Muscle of leg (tissue), 3 donors: ENCODE measurements at regions not wholly inside any gene's neighbourhood (a gene's known extent, or its start where the extent isn't known, plus 50 kb on each side); places are given as distances from the start of the nearest gene placed in this dataset.

Experiments used
- DNase-seq: peaks from one replicate; pipeline ENCODE4 v3.0.0; 2013
- H3K27ac ChIP-seq: one replicate; pipeline ENCODE4 v1.5.1; 2013; ENCODE audit warnings: mild to moderate bottlenecking, low read length, control low read depth
- H3K27me3 ChIP-seq: one replicate; pipeline ENCODE4 v1.6.1; 2013; ENCODE audit warnings: low read length; ENCODE audit not compliant: control insufficient read depth, insufficient read depth
- H3K36me3 ChIP-seq: one replicate; pipeline ENCODE4 v1.6.1; 2013; ENCODE audit warnings: low read length; ENCODE audit not compliant: control insufficient read depth, insufficient read depth
- H3K4me1 ChIP-seq: one replicate; pipeline ENCODE4 v1.6.1; 2013; ENCODE audit warnings: low read length; ENCODE audit not compliant: control insufficient read depth, insufficient read depth
- H3K4me3 ChIP-seq: one replicate; pipeline ENCODE4 v1.5.1; 2013; ENCODE audit warnings: low read length, control low read depth
- H3K9me3 ChIP-seq: replicated peaks from 2 replicates; pipeline ENCODE4 v1.6.1; 2013; ENCODE audit warnings: low read depth, low read length; ENCODE audit not compliant: control insufficient read depth
- WGBS: methylation state at CpG from one replicate; pipeline ENCODE4 v1.1.5; 2013; ENCODE audit warnings: missing lambda C conversion rate; ENCODE audit not compliant: insufficient coverage; 5-methylcytosine and 5-hydroxymethylcytosine counted together

DNA sequence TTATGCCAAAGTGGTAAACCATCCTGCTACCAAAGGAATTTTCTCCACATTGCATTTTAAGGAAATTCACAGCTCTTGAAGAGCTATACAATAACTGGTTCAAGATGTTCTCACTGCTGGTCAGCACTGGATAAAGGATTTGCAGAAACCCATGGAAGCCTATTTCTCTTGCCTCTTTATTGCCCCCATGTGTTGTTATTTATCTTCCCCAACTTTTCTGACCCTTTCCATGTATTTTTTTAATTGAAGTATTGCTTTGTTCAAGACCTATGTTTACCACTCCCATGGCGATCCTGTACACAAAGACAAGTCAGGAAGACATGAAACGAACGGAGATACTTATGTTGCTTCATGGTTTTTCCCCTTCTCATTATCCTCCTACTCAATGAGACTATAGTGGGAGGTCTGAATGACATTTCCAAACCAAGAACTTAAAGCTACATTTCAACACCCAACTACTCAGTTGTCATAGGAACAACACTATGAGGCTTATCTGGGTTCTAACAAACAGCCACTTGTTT lies 566.4 kb upstream of the DIPK2B start:
- Histone ChIP-seq H3K36me3 (no peaks in the 10 kb centered on the region), H3K27me3 (peaks cover 8% of the 10 kb centered on the region), H3K4me3 (no peak overlapping the region), H3K4me1 (peaks cover 3% of the 10 kb centered on the region), H3K9me3 (no peaks in the 10 kb centered on the region), H3K27ac (no peak overlapping the region)
- peak; percentile 32 for DNase-seq
- no CpG with 5 or more reads among the region's 3 CpGs for WGBS

DNA sequence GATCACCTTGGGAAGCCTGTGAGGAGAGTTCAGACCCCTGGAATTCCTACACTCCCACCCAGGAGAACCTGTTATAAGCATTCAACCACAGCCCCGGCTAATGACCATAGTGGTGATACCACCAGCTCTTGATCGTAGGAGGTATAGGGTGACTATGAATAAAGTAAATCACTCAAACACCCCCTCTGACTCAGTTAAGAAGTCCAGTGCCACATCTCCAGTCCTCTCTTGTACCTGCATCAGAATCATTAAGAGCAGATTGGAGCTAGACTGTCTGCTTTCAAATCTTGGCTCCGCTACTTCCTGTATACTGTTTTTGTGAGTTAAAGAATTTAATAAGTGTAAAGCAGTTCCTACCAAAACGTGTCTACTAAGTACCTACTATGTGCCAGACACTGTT lies 565.1 kb upstream of the DIPK2B start:
- Histone ChIP-seq H3K4me1 (no peaks in the 10 kb centered on the region), H3K4me3 (no peak overlapping the region), H3K36me3 (no peaks in the 10 kb centered on the region), H3K9me3 (no peaks in the 10 kb centered on the region), H3K27ac (no peak overlapping the region), H3K27me3 (peaks cover 6% of the 10 kb centered on the region)
- WGBS, result no CpG with 5 or more reads among the region's 4 CpGs
- DNase-seq, result no peak

DNA sequence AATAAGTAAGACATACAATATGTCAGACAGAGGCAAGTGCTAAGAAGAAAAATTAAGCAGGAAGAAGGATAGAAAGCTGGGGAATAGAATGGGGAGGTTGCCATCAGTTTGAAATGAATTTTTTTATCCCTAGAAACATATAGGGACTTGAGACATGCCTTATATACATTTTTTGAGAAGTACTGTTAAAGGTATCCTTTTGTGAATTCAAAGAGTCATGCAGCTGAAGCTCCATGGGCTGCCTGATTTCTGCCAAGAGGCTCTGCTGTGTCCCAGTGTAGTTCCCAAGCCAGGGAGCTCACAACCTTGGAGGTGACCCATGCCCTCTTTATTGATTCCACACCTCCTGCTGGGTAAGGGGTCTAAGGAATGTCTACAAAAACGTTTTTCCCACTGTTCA lies 564.6 kb upstream of the DIPK2B start:
- Histone ChIP-seq H3K9me3 (no peaks in the 10 kb centered on the region), H3K4me3 (no peak overlapping the region), H3K27me3 (peaks cover 8% of the 10 kb centered on the region), H3K4me1 (no peaks in the 10 kb centered on the region), H3K36me3 (no peaks in the 10 kb centered on the region), H3K27ac (no peak overlapping the region)
- WGBS, result no CpG with 5 or more reads among the region's 1 CpG
- no peak for DNase-seq

DNA sequence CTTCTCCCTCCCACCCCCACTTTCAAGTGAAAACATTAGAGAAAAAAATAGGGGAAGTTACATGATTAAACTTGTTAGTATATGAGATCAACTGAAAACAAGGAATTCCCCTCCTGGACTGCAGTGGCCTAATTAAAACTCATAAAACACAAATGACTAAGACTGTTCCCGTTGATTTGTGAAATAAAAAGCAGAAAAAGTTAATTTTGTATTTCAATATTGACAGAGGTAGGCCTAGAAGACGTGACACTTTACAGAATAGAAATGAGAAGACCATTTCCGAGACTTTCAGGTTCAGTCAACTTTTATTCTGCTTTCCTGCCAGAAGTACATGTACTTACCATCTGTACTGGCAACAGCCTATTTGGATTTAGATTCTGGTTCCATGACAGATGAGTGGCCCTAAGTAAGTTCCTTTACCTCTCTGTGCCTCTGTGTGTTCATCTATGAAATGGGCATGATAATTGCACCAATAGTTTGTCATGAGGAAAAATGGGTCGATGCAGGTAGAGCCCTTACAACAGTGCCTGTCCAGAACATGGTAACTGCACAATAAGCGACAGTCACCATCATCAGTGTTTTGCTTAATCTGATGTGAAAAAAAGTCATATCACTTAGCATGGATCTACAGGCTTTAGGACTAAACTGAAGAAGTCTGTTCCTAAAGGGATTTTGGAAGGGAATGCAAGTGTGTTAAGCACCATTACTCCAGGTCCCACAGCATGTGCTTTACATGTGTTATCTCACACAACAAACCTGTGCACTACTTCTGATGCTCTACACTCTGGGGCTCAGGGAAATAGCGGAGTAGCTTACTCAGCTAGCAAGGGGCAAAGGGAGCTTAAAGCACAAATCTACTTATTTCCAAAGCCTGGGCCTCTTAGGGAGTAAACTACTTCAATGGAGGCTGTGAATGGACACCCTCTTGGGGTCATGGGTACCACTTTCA lies 562.3 kb upstream of the DIPK2B start:
- DNase-seq, result no peak
- peaks cover 10% of the 10 kb centered on the region for H3K27me3 ChIP-seq
- H3K4me3 ChIP-seq, result no peak overlapping the region
- H3K36me3 ChIP-seq, result no peaks in the 10 kb centered on the region
- no peak overlapping the region for H3K27ac ChIP-seq
- WGBS, result 80% methylated on average over 2 of the region's 6 CpGs
- H3K4me1 ChIP-seq, result no peaks in the 10 kb centered on the region
- no peaks in the 10 kb centered on the region for H3K9me3 ChIP-seq

DNA sequence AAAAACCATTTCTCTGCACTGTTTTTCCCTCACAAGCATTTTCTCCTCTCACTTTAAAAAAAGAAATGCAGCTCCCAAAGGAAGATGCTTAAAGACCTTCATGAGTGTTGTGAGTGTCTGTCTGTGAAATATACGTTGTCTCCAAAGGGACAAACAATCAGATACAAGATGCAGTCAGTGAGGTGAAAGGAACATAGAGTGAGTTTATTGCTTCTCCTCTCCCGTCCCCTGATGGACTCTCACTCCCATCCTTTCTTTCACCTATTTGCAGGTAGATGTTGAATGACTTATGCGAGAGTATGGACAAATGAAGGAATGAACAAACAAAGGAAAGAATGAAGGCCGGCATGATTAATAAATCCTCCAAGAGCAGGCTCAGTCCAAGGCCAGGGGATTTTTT lies 561.2 kb upstream of the DIPK2B start:
- Histone ChIP-seq H3K4me3 (no peak overlapping the region), H3K27ac (no peak overlapping the region), H3K36me3 (no peaks in the 10 kb centered on the region), H3K4me1 (no peaks in the 10 kb centered on the region), H3K27me3 (peaks cover 10% of the 10 kb centered on the region), H3K9me3 (no peaks in the 10 kb centered on the region)
- DNase-seq, result no peak
- WGBS, result no CpG with 5 or more reads among the region's 4 CpGs

DNA sequence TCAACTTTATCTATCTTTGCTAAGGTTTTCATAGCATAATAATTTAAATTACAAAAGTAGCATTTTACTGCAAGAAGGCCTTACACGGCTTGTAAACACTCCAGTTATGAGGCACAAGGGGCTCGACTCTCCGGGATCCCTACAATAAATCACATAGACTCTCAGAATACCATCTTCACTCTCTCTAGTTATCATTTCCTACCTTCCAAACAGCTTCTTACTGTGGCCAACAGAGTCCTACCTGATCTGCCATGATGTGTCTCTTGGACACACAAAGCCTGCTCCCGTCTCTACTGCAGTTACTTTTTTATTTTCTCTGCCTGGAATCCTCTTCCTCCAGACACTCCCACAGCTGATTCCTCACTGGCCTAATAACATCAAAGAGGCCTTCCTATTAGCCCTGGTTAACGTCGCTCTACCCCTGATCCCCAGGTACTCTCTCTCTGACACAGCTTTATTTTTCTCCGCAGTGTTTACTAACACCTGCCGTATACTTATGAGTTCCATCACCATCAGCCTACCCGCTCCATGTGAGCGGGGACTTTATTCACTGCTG lies 559.6 kb upstream of the DIPK2B start:
- 73% methylated on average over 5 of the region's 10 CpGs for WGBS

DNA sequence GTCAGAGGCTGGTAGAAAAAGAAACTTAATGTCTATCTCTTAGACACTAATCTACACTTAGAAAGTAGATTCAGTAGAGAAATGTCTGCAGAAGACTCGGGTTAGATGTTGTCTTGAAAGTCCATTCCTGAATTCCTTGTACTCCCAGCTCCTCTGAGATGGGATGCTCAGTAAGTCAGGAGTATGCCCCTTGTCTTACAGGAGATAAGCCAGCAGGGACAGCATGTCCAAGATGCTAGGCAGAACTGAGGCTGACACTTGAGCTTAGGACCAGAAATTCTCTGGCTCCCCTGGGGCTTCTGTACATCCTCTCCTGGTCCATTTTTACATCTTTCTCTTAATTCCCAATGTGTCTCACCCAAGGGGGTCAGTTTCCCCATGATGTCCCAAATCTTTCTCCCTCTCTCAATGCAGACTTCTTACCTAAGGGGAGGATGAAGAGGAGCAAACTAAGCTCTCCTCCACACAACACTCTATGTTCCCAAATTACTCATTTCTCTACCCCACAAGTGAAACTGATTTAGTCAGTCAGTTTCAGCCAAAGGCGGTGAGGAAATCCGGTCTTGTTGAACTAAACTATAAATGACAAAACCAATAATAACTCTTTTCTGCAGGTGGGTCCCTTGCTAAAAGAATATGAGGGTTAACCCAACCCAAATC lies 558.2 kb upstream of the DIPK2B start:
- H3K27me3 ChIP-seq, result peaks cover 8% of the 10 kb centered on the region
- H3K9me3 ChIP-seq, result no peaks in the 10 kb centered on the region
- peak; percentile 13 for DNase-seq
- H3K27ac ChIP-seq, result no peak overlapping the region
- no peaks in the 10 kb centered on the region for H3K36me3 ChIP-seq
- WGBS, result no CpG with 5 or more reads among the region's 3 CpGs
- no peaks in the 10 kb centered on the region for H3K4me1 ChIP-seq
- no peak overlapping the region for H3K4me3 ChIP-seq

More for the DNA sequence above, 559.6 kb upstream of the DIPK2B start:
- H3K4me3 ChIP-seq, result no peak overlapping the region
- H3K4me1 ChIP-seq, result no peaks in the 10 kb centered on the region
- H3K36me3 ChIP-seq, result no peaks in the 10 kb centered on the region
- no peaks in the 10 kb centered on the region for H3K9me3 ChIP-seq
- DNase-seq, result no peak
- no peak overlapping the region for H3K27ac ChIP-seq
- H3K27me3 ChIP-seq, result peaks cover 8% of the 10 kb centered on the region

DNA sequence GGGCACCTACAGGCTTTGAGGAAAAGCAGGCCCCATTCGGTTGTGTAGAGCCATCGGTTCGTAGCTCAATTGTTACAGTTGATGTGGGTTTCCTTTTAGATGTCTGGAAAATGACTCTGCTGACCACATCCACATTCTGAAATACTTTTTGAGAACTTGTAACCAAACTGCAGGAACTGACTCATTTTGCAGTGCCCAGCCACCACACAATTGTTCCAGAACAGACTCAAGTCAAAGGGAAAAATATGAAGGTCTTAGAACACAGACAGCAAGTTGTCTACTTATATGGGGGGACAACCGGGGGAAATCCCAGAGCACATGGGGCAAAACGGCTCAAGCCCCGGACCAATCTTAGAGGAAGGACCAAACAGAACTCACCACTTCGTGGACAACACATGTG lies 557.6 kb upstream of the DIPK2B start:
- H3K4me1 ChIP-seq, result no peaks in the 10 kb centered on the region
- WGBS, result 78% methylated on average over 3 of the region's 7 CpGs
- peaks cover 10% of the 10 kb centered on the region for H3K27me3 ChIP-seq
- no peaks in the 10 kb centered on the region for H3K9me3 ChIP-seq
- no peak overlapping the region for H3K4me3 ChIP-seq
- no peaks in the 10 kb centered on the region for H3K36me3 ChIP-seq
- no peak overlapping the region for H3K27ac ChIP-seq
- peak; percentile 39 for DNase-seq

DNA sequence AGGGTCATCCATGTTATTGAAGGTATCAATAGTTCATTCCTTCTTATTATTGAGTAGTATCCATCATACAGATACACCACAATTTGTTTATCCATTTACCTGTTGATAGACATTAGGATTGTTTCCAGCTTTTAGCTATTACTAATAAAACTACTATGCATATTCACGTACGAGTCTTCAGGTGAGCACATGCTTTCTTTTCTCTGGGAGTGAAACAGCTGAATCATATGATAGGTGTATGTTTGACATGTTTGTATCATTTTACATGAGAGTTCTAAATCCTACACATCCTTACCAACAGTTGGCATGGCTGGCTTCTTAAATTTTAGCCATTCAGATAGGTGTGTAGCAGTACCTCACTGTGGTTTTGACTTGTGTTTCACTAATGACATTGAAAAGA lies 556.6 kb upstream of the DIPK2B start:
- no CpG with 5 or more reads among the region's 2 CpGs for WGBS
- H3K27ac ChIP-seq, result no peak overlapping the region
- no peaks in the 10 kb centered on the region for H3K4me1 ChIP-seq

DNA sequence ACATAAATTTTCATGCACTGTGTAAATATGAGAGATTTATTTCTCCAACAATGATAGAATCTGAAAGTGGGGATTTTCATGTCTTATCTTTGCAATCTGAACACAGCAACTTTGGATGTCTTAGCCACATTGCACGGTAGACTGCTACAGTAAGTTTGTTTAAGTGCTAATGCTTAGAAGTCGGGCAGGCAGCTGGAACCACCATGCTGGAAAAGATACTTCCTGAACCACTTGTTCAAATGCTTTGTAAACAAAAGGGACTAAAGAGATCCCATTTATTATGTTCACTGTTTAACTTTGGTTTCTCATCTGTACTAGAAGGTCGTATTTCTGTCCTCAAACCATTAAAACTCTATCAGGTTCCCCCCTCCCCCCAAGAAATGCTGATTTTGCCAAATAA lies 555.9 kb upstream of the DIPK2B start:
- H3K27me3 ChIP-seq, result peaks cover 11% of the 10 kb centered on the region
- no peak overlapping the region for H3K27ac ChIP-seq
- no peak overlapping the region for H3K4me3 ChIP-seq
- no peaks in the 10 kb centered on the region for H3K4me1 ChIP-seq
- 54% methylated on average over 2 of the region's 3 CpGs for WGBS
- no peak for DNase-seq
- H3K36me3 ChIP-seq, result no peaks in the 10 kb centered on the region
- H3K9me3 ChIP-seq, result no peaks in the 10 kb centered on the region

More for the DNA sequence above, 556.6 kb upstream of the DIPK2B start:
- Histone ChIP-seq H3K4me3 (no peak overlapping the region), H3K9me3 (no peaks in the 10 kb centered on the region), H3K36me3 (no peaks in the 10 kb centered on the region), H3K27me3 (peaks cover 9% of the 10 kb centered on the region)
- no peak for DNase-seq
